Fibroblast of lung (primary cell): ENCODE measurements at regions not wholly inside any gene's neighbourhood (a gene's known extent, or its start where the extent isn't known, plus 50 kb on each side); places are given as distances from the start of the nearest gene placed in this dataset.

Source experiments
- EZH2 ChIP-seq: IDR thresholded peaks from 2 replicates; pipeline ENCODE4 v1.5.1; 2012; ENCODE audit warnings: low read length, control low read depth, mild to moderate bottlenecking; ENCODE audit errors: missing control alignments
- TF ChIP-seq, protein P1 (sequence below), 2 donors: IDR thresholded peaks in 1 of 2; conservative IDR thresholded peaks in 1 of 2; 1 replicate in 1 of 2; 2 replicates in 1 of 2; pipeline ENCODE4 v1.5.1; 2011 to 2012; ENCODE audit warnings: low read length in 2 of 2, control low read depth in 1 of 2, inconsistent platforms in 1 of 2, low read depth in 1 of 2, mild to moderate bottlenecking in 1 of 2

DNA sequence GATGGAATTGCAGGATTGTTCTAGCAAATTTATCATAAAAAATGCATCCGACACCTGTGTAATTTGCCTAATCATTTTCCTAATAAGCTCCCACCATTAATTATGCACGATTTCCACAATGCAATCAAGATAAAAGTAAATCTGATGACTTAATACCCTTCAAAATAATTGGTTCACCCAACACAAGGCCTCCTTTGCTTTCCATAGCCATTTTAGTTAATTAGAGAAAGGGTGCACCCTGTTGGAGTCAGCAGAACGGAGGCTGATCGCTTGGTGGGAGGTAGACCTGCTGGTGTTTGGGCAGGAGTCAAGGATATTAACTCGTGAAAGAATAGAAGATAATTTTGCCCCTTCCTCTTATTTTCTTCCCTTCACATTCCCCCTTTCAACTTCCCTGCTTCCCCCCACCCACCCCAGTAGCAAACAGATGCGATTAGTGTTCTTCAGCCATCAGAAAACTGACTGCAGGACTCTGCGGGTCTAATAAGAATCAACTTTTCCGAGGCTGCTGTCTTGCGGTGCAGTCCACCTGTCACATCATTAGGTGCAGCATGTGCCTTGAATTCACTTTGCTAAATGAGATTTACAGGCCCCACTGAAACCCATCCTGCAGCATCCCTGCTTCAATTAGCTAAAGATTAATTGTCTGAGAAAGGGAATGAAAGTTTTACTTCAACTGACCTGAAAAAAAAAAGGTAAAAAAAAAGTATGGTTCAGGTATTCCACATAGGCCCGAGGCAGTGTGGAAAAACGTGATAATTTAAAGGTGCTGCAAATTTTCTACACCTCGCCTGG lies 553.7 kb upstream of the LMO3 start:
- TF ChIP-seq, protein P1, sequence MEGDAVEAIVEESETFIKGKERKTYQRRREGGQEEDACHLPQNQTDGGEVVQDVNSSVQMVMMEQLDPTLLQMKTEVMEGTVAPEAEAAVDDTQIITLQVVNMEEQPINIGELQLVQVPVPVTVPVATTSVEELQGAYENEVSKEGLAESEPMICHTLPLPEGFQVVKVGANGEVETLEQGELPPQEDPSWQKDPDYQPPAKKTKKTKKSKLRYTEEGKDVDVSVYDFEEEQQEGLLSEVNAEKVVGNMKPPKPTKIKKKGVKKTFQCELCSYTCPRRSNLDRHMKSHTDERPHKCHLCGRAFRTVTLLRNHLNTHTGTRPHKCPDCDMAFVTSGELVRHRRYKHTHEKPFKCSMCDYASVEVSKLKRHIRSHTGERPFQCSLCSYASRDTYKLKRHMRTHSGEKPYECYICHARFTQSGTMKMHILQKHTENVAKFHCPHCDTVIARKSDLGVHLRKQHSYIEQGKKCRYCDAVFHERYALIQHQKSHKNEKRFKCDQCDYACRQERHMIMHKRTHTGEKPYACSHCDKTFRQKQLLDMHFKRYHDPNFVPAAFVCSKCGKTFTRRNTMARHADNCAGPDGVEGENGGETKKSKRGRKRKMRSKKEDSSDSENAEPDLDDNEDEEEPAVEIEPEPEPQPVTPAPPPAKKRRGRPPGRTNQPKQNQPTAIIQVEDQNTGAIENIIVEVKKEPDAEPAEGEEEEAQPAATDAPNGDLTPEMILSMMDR (conservative IDR thresholded peaks at IDR 0.05 in 1 of 2, IDR thresholded peaks at IDR 0.05 in 1 of 2; ENCODE audit: low read depth in 1 of 2, low read length in 2 of 2) = no peak
- no peak for TF ChIP-seq EZH2
